HG02885 (cell line): ENCODE measurements at regions not wholly inside any gene's neighbourhood (a gene's known extent, or its start where the extent isn't known, plus 50 kb on each side); places are given as distances from the start of the nearest gene placed in this dataset.
"Not testable (repeated sequence)": the region's sequence is repeated elsewhere in the genome, so short reads cannot be mapped to it uniquely, and the experiment has no call there.

Experiments
- ATAC-seq: cut with Tn5 transposase; IDR thresholded peaks from one replicate; pipeline ENCODE4 v1.9.1; 2021; ENCODE audit warnings: mild to moderate bottlenecking; ENCODE audit not compliant: unreplicated experiment, poor library complexity

DNA sequence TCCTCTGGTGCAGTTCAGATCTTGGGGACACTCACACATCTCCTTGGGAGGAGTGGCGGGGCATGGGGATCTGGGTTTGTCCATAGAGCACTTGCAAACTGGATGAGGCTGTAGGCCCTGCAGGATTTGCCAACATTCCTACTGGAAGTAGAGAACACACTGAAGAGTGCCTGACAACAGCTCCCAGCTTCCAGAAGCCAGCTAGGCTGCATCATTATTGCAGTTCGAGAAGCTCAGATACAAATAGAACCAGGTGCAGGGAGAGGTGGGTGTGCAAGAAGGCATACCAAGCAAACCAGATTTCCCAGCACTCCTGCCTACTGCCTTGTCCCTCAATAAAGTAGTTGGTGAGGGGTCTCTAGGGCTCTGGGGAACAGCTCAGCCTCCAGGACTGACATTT lies 52.5 kb downstream of the RHOB start:
- ATAC-seq: no peak

DNA sequence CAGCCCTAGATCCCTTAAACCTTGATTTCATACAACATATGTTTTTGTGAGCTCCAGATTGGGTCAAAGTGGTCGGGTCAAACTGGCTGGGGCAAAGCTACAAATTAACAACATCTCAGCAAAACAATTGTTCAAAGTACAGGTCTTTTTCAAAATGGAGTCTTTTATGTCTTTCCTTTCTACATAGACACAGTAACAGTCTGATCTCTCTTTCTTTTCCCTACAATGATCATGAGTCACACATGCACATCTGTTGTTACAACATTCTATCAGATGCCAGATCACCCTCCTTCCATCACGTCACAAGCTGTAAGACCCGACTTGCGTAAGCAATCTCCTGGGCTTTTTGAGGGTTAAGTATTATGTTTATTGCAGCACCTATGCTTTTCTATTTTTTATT lies 55.1 kb downstream of the RHOB start:
- ATAC-seq: no peak

DNA sequence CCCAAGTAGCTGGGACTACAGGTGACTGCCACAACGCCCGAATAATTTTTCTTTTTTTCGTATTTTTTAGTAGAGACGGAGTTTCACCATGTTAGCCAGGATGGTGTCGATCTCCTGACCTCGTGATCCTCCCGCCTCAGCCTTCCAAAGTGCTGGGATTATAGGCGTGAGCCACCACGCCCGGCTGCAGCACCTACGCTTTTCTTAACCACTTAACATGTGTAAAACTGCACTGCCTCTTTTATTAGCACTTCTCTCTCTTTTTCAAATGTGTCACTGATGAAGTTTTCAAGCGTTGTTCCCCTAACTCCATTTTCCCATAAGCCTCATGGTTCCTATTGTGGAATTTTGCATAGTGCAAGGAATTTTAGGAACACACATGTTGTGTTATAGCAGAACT lies 55.6 kb downstream of the RHOB start:
- not testable (repeated sequence) for ATAC-seq

DNA sequence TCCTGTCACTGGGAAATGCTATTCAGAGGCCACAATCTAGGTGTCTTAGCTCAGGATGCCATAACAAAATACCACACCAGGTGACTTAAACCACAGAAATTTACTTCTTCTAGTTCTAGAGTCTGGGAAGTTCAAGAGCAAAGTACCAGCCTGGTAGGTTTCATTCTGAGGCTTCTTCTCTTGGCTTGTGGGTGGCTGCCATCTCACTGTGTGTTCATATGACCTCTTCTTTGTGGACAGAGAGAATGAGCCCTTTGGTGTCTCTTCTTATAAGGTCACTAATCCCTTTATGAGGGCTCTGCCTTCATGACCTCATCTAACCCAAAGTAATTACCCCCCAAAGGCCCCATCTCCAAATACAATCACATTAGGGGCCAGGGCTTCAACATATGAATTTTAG lies 57.3 kb downstream of the RHOB start:
- no peak for ATAC-seq

DNA sequence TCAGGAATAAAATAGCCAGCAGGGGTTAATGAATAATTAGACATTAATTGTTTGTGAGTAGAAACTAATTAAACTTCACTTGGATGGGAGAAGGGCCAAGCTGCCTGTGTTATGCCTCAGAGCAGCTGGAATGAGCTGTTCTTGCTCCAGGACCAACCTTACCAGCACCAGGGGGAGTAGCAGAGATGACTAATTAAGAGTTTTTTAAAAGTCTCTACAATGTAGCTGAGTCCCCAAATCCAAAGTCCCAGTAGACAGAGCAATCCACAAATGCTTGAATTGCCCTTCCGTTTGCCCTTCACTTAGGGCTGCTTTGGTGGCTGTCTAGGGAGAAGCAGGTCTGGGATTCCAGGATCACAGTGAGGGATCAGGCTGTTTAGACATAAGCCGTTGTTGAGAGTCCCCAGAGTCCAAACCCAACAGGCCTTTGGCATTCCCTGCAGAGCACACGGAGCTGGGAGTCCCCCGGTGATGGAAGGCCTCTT lies 59.4 kb downstream of the RHOB start:
- no peak for ATAC-seq

DNA sequence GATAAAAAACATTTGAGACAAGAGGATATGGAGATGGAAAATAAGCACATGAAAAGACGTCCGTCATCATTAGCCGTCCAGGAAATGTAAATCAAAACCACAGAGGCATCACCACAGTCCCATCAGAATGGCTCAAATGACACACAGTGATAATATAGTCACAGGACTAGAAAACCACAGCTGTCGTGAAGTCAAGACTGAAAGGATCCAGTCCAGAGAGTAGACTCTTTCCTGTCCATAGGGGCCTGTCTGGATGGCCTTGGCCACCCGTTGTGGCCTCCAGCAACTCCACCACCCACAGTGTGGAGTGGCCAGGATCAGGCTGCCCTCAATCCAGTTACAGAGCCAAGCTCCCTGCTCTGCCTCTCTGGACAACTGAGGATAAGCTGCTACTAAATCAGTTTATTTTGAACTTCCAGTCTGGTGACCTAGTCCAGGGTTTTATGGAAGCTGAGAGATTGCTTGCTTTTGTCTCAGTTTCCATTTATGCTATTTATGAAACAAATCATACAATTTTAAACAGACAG lies 60.4 kb downstream of the RHOB start:
- peak; percentile 97 for ATAC-seq

DNA sequence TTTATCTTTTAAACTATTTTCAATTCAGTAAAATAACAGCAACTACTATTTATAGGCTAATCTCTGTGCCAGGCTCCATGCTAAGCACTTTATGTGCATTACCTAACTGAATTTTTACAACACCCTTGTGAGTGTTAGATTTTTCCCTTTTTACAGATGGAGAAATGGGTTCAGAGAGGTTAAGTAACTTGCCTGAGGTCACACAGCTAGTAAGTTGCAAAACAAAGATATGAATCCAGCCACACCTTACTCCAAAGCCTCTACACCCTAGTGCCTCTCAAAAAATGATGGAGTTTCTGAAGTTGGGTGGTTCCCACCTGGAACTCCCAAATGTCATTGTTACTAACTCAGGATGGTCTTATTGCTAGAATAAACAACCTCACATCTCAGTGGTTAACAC lies 60.8 kb downstream of the RHOB start:
- no peak for ATAC-seq

DNA sequence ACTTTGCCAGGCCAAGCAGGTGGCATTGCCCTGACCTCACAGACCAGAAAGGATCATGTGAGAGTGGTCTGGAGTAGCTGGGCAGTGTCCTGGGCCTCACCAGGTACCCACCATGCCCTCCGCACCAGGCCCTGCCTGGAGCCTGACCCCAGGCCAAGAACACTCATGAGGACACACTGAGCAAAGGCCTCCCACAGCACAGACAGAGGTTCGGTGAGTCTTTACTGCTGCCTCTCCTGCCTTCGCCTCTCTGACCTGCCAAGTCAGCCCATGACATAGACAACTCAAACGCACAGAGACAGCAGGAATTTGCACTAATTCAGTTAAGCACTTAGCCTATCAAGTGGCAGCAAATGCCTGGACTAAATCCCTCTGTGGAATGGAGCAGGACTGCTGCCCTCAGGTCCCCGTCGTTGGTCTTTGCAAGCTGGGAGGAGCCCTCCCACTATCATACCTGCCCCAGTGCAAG lies 62.5 kb downstream of the RHOB start:
- ATAC-seq: no peak

DNA sequence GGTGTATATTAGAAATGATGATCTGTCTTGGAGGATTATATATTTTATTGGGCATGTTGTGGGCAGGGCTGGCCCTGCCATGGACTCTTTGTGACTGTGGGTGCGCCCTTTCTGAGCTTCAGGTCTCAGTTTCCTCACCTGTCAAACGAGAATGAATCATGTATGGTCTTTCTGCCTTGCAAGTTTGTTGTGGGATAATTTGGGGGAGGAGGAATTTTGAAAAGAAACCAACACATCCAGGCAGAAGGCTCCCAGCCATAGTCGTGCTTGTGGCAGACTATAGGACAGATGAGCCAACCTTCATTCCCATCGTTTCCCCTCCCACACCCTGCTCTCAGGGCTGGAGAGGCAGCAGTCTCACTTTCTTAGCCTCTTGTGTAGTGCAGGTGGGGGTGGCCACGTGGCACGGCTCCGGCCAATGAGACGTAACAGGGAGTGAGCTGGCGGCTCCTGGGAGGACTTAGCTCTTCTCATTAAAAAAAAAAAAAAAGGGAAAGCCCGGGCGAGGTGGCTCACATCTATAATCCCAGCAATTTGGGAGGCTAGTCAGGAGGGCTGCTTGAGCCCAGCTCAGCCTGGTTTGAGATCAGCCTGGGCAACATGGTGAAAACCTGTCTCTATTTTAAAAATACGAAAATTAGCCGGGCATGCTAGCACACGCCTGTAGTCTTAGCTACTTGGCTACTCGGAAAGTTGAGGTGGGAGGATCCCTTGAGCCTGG lies 63.1 kb downstream of the RHOB start:
- peak; percentile 28 for ATAC-seq

DNA sequence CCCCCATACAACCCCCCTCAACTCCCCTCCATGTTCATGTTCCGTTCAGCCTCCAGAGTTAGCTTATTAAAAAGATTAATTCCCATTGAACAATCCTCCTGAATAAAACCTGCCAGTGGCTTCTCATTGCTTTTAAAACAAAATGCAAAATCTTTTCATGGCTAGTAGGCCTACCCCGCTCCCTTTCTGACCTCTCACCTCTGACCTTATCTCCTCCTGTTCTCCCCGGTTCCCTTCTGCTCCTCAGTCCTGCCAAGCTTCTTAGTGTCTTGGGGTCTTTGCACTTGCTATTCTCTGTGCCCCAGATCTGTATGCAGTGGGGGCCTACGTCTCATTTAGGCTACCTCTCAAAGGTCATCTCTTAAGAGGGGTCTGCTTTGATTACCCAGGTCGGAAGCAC lies 64.3 kb downstream of the RHOB start:
- ATAC-seq: no peak

DNA sequence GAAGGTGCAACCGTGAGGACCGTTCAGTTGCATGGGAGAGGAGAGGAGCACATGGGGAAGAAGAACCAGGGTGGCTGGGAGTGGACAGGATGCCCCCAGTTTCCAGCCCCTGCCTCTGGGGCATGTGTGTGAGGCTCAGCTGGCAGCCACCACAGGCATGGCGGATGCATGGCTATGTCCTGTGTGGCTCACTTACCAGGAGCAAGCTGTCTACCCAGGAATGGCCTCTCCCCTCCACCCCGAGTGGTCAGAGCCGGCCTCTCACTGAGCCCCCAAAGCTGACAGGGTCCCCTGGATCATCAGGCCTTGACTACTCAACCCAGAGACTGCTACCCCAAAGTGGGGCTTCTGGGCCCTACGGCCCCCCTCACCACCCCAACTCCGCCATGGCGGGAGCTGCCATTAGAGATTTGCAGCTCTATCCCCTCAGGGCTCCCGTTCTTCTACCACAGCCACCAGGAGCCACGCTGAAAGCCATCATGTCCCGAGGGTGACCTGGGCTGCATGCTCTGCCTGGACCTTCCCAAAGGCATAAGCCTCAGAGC lies 65.3 kb downstream of the RHOB start:
- no peak for ATAC-seq

DNA sequence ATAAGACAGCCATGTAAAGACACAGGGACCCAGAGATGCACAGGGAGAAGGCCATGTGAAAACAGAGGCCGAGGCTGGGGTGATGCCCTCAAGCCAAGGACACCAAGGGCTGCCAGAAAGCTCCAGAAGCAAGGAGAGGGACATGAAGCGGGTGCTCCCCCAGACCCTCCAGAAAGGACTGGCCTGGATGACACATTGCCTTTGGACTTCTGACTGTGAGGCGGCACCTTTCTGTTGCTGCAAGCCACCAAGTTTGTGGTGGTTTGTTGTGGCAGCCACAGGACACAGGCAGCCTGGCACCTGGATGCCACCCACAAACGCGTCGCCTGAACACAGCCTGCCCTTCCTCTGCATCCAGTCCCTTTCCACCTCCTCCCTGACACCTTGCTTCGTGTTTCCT lies 67.1 kb downstream of the RHOB start:
- ATAC-seq: no peak

DNA sequence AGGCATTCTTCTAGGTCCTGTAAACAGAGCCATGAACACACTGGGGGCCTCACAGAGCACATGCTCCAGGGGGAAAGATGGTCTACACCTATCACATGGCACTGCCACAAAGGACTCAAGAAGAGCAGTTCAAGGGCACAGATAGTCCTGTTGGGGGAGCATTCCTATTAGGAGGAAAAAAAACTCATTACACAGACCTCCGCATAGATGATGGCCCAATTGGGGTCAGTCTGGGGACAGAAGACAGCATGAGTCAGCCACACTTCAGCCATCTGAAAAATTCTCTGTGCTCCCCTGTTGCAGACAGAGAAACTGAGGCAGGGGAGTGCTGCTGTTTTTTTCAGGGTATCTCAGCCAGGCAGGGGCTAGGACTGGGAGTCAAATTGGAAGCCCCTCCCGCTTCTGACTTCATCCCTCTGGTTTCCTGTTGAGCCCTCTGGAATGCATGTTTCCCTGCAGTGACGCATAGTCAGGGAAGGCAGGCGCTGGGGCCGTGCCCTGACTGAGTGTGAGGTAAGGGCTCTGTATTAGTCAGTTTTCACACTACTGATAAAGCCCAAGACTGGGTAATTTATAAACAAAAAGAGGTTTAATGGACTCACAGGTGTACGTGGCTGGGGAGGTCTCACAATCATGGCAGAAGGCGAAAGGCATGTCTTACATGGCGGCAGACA lies 67.9 kb downstream of the RHOB start:
- ATAC-seq: no peak

DNA sequence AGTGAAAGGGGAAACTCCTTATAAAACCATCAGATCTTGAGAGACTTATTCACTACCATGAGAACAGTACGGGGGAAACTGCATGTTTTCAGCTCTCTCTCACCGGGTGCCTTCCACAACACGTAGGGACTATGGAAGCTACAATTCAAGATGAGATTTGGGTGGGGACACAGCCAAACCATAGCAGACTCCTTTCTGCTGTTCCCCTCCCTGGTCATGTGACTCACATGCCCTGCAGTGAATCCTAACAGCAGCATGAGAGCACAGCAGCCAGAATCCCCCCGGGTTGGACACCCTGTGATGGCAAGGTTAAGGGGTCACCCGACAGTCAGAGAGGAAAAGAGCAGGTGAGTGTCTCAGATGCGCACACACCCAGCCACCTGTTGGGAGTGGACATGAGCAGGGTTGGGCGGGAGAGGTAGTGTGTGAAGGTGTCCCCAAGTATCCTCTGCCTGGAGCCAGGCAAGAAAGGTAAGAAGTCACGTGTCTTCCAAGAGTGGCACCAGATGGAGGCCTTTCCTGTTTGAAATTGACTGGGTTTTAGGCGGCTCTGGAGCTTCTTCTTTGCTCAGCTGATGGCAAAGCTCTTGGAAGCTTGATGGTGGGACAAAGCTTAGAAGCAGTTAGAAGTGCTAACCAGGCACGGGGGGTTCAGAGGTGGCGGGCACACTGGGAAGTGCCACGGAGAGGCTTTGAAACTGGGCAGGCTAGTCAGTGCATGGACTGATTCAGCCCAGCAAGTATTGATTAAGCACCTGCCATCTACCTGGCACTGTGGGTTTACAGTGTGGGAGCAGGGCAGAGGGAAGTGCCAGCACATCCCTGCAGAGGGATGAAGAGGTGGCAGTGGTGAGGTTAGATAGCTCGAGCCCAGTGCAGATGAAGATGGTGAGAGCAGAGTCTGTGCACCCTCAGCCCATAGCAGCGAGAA lies 68.7 kb downstream of the RHOB start:
- ATAC-seq: no peak

DNA sequence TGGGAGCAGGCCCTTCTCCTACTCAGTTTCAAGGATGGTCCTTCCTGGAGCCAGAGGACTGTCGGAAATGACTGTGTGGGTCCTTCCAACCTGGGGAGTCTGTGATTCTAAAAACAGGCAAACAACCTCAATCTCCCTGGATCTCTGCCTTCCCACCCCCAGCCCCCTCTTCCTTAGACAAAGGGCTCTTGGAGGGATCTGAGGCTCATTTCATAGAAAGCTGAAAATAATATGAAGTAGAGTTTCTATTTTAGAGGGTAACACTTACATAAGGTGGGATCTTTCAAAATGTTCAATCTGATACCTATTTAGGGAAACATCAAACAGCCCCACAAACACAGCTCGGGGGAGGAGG lies 69.4 kb downstream of the RHOB start:
- no peak for ATAC-seq

DNA sequence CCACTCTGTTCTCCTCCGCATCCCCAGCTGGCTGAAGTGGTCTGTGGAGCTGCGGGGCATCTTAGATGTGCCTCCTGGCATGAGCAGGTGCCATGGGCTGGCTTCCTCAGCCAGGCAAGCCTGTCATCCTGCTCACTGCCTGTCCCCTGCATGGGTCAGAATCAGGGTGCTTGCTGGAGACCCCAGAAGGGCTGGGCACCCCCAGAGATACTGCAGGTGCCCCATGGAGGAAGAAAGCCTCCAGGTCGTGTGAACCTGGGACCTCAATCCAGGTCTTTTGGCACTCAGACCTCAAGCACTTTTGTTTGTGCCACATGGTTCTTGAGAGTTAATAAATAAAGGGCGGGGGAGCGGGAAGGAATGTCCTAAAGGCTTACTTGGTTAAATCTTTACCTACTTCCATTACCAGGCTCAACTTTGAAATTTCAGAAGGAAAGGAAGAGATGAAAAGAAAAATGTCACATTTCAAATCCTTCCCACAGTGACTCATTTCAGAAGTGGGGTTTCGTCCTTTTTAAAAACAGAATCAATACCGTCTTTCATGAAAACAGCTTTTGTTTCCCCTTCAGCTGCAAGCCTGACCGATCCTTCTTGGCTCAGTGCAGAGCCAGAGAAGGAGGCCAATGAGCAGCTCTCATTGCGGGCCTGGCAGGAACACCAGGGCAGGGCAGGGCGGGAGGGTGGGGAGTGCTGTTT lies 69.9 kb downstream of the RHOB start:
- ATAC-seq: peak; percentile 93

DNA sequence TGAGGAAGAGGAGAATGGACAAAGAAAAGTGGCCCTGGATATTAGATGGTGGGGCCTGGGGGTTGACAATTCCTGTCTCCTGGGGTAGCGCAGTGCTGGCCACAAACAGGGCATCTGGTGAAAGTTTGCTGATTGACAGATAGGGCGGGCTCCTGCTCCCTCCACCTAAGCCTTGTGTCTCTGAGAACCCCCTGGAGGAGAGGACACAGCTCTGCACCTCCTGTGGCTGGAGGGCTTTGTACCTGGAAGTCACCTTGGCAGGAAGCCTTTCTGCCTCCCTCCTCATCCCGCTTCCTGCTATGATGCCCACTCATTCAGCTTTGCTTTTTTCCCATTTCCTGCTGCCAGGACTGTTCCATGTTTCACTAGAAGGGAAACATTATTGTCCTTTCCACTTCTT lies 72.4 kb downstream of the RHOB start:
- ATAC-seq: no peak

DNA sequence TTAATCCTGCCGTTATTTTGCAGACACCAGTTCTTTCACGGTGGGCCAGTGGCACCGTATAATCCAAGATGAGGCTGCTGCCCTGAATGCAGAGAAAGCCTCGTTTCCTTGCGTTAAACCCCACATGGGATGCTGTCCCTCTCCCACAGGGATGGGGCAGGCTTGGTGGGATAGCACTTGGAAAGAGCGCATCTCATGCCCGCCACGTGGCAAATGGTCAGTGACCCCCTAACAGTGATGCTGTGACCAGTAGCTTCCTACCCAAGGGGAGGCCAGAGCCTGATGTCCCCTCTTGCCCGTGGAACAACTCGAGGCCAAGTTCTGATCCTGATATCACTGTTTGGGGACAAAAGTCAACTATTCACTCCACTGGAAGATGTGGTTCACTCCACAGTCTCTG lies 73.3 kb downstream of the RHOB start:
- ATAC-seq: no peak

DNA sequence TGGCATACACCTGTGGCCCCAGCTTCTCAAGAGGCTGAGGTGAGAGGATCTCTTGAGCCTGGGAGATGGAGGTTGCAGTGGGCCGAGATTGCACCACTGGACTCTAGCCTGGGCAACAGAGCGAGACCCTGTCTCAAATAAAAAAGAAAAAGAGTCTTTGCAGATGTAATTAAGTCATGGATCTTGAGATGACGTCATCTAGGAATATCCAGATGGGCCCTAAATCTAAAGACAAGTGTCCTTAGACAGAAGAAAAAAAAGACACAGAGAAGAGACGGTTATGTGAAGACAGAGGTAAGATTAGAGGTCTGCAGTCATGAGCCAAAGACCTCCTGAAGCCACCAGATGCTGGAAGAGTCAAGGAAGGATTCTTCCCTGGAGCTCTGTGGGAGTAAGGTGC lies 74.3 kb downstream of the RHOB start:
- ATAC-seq: no peak

DNA sequence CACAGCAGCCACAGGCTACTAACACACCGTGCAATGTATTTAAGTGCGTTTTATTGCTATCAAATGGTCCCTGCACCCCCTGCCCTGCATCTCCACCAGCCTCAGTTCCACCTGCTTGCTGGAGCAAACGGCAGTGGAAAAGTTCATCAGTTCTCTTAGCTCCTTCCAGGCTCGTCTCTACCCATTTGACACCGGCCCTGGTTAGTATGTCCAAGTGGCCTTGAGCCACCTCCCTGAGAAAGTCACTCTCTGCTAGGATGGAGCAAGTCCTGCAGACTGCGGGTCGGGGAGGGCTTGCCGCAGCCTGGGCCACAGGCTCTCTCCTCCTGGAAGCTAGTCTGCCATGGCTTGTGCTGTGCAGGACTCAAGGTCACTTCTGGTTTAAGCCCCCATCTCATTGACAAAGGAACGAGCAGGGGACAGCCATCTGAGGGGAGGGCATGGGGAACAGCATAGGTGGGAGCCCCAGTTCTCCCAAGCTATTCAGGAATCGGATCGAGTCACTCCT lies 74.9 kb downstream of the RHOB start:
- ATAC-seq: no peak
